ENCODE measurements at regions not wholly inside any gene's neighbourhood (a gene's known extent, or its start where the extent isn't known, plus 50 kb on each side); places are given as distances from the start of the nearest gene placed in this dataset.

DNA sequence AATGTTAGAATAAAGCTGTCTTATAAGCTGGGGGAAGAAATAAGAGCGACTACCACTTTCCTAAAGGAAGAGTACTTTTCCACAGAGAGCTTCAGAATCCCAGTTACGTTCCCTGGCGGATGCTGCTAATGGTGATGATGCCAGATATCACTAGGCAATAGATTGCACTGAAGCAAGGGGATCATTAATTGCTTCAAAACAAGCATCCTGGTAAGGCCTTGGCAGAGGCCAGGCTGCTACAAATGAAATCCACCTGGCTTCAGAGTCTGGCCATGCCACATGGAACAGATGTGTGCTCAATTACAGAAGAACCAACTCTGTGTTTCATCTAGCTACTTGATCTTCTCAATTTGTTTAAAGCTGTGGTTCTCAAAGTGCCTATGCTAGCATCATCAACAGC is 129.2 kb upstream of the IL12A start:
- no peak for ATAC-seq
- H3K9me3 Mint-ChIP-seq: no peaks in the 10 kb centered on the region
- peaks cover 2% of the 10 kb centered on the region for H3K27me3 Mint-ChIP-seq
- no peak overlapping the region for H3K4me3 Mint-ChIP-seq
- H3K36me3 Mint-ChIP-seq (ENCODE audit: low read depth): no peaks in the 10 kb centered on the region
- H3K4me1 Mint-ChIP-seq (ENCODE audit: low read depth): no peaks in the 10 kb centered on the region
- intact Hi-C loops (cut with micrococcal nuclease): no loop called here
- H3K27ac Mint-ChIP-seq: no peak overlapping the region
- CTCF ChIA-PET: interaction anchor here (1.0 to 1.1 kb wide), 2 partner anchors 25 to 129 kb away, joined by 3 to 6 read pairs; partner anchors contain the start of gene IL12A
- POLR2A ChIA-PET: no interaction called here
- TF ChIP-seq, protein P1, sequence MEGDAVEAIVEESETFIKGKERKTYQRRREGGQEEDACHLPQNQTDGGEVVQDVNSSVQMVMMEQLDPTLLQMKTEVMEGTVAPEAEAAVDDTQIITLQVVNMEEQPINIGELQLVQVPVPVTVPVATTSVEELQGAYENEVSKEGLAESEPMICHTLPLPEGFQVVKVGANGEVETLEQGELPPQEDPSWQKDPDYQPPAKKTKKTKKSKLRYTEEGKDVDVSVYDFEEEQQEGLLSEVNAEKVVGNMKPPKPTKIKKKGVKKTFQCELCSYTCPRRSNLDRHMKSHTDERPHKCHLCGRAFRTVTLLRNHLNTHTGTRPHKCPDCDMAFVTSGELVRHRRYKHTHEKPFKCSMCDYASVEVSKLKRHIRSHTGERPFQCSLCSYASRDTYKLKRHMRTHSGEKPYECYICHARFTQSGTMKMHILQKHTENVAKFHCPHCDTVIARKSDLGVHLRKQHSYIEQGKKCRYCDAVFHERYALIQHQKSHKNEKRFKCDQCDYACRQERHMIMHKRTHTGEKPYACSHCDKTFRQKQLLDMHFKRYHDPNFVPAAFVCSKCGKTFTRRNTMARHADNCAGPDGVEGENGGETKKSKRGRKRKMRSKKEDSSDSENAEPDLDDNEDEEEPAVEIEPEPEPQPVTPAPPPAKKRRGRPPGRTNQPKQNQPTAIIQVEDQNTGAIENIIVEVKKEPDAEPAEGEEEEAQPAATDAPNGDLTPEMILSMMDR (IDR thresholded peaks at IDR 0.05): no peak
- no peak for DNase-seq

DNA sequence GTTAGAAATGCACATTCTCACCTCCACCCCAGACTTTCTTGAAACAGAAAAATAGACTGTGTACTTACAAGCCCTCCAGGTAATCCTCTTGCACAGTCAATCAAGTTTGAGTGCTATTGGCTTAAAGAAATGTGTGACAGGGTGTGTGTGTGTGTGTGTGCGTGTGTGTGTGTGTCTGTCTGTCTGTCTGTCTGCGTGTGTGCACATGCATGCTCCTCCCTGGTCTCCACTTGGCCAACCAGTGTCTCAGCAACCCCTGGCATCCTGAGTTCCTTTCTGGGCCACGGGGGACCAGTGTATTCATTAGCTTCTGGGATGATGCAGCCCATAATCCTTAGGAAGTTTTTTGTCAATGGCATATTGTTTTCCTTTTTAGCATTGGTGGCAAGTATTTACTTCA is 128.8 kb upstream of the IL12A start:
- DNase-seq: no peak
- ChIA-PET CTCF (interaction anchor here (1.0 to 1.1 kb wide), 2 partner anchors 25 to 129 kb away, joined by 3 to 6 read pairs; partner anchors contain the start of gene IL12A), POLR2A (no interaction called here)
- Mint-ChIP-seq H3K27me3 (peaks cover 2% of the 10 kb centered on the region), H3K9me3 (no peaks in the 10 kb centered on the region), H3K4me3 (no peak overlapping the region), H3K36me3 (ENCODE audit: low read depth) (no peaks in the 10 kb centered on the region), H3K27ac (no peak overlapping the region), H3K4me1 (ENCODE audit: low read depth) (no peaks in the 10 kb centered on the region)
- intact Hi-C loops (cut with micrococcal nuclease): no loop called here
- ATAC-seq: no peak
- TF ChIP-seq, protein P1 (IDR thresholded peaks at IDR 0.05): no peak

DNA sequence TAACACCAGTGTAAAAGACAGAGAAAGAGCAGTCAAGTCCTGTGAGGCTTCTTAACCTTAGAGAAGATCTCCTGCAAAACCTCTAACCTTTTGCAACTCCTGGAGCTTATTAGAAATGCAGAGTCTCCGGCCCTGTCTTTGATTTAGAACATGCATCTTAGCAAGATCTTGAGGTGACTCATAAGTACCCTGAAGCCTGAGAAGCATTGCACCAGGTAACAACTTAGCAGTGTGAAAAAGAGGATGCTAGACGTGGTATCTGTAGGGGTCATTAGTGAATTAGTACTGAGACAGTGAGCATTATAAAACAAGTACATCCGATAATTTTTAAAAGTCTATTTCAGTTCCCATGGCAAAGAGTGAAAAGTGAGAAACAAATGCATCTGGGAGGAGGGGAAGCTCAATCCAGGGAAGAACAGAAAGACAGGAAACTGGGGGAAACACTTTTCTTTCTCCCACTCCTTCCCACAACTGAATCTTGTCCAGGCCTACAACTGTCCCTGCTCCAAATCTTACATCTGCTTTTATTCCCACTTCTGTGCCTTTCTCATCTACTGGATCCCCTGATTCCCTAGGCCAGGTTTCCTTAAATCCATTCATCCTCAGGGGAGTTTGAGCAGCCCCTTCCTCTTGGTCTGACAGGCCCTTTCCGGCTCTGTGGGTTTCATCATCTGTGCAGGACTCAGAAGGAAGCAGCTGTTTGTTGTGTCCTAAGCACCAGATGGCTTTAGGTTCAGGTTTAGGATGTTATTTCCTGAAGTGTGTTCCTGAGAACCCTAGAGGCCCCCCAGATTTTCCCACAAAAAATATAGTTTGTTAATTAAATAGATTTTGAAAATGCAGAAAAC is 128.1 kb upstream of the IL12A start:
- no peaks in the 10 kb centered on the region for H3K9me3 Mint-ChIP-seq
- no peaks in the 10 kb centered on the region for H3K4me1 Mint-ChIP-seq (ENCODE audit: low read depth)
- H3K36me3 Mint-ChIP-seq (ENCODE audit: low read depth): no peaks in the 10 kb centered on the region
- DNase-seq: no peak
- intact Hi-C loops (cut with micrococcal nuclease): no loop called here
- ChIA-PET POLR2A (no interaction called here), CTCF (interaction anchor here (1.1 kb wide), 1 partner anchor 24 kb away, joined by 6 read pairs; no protein-coding TSS in a partner anchor)
- peaks cover 2% of the 10 kb centered on the region for H3K27me3 Mint-ChIP-seq
- no peak overlapping the region for H3K4me3 Mint-ChIP-seq
- ATAC-seq: no peak
- TF ChIP-seq, protein P1 (IDR thresholded peaks at IDR 0.05): no peak
- H3K27ac Mint-ChIP-seq: no peak overlapping the region

DNA sequence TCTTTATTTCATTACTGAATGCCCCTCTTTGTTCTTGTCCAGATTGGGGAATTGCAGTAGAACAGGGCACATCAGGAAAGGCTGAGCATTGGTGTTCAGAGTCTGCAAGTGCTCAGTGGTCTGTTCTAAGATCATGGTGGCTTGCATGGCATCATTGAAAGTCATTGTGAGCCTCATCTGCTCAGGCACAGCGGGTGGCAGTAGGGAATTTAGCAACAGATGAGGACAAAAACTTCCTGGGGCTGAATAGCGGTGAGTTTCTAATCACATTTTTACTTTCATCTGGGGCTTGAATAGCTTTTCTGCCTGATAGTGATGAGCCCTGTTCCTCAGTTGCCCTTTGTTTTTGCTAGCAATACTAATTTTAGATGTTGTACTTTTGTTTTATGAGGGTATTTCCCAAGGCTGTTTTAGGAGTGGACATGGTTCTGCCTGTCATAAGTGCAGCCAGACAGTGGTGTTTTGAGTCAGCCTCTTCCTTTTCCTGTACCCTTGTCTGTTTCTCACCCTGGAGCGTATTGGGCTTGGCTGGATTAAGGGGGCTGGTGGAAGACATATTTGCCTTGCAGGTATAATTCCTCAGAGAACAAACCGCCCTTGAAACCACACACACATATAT is 127.2 kb upstream of the IL12A start:
- intact Hi-C loops (cut with micrococcal nuclease): no loop called here
- no peaks in the 10 kb centered on the region for H3K27me3 Mint-ChIP-seq
- H3K4me1 Mint-ChIP-seq (ENCODE audit: low read depth): no peaks in the 10 kb centered on the region
- no peak overlapping the region for H3K4me3 Mint-ChIP-seq
- POLR2A ChIA-PET: no interaction called here
- TF ChIP-seq, protein P1 (IDR thresholded peaks at IDR 0.05): no peak
- H3K27ac Mint-ChIP-seq: no peak overlapping the region
- H3K9me3 Mint-ChIP-seq: no peaks in the 10 kb centered on the region
- no peak for ATAC-seq
- CTCF ChIA-PET: no interaction called here
- H3K36me3 Mint-ChIP-seq (ENCODE audit: low read depth): no peaks in the 10 kb centered on the region
- DNase-seq: no peak

DNA sequence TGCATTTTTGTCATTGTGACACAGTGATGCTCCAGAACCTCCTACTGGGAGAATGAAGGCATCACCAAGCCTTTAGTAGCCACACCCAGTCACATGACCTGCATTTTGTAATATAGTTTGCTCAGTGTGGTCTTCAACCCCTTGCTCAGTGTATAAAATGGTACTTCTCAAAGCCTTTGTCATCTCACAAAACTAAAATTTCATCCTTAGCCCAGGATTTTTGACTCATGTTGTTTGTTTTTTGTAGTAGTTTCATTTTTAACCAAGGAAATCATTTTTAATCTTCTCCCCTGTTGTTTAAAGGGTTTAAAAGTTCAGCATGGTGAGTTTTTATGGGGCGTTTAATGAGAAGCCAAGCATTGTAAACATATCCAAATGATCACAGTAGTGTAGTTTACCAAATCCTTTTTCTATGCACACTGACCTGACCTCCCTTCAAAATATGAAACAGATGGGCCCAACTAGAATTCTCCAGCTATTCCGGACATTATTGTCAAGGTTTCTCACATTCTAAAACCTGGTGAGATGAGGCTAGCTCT is 123.5 kb upstream of the IL12A start:
- ChIA-PET POLR2A (no interaction called here), CTCF (no interaction called here)
- no peak for ATAC-seq
- Mint-ChIP-seq H3K9me3 (no peaks in the 10 kb centered on the region), H3K27ac (no peak overlapping the region), H3K27me3 (no peaks in the 10 kb centered on the region), H3K4me1 (ENCODE audit: low read depth) (no peaks in the 10 kb centered on the region), H3K4me3 (no peak overlapping the region), H3K36me3 (ENCODE audit: low read depth) (no peaks in the 10 kb centered on the region)
- no peak for DNase-seq
- intact Hi-C loops (cut with micrococcal nuclease): no loop called here
- TF ChIP-seq, protein P1 (IDR thresholded peaks at IDR 0.05): no peak
